ENCODE measurements at regions not wholly inside any gene's neighbourhood (a gene's known extent, or its start where the extent isn't known, plus 50 kb on each side); places are given as distances from the start of the nearest gene placed in this dataset.

GRCh38 chr3:116553355-116553754 lies 108.1 kb upstream of the LSAMP start:
- no peak for DNase-seq (ENCODE audit: low read depth)
- TF ChIP-seq CTCF (IDR thresholded peaks at IDR 0.05; ENCODE audit: control insufficient read depth, extremely low read depth, insufficient read depth) = no peak
- H3K4me3 ChIP-seq (ENCODE audit: low read depth, low read length) = no peak overlapping the region

GRCh38 chr3:116561529-116561928 lies 116.2 kb upstream of the LSAMP start:
- no peak for DNase-seq (ENCODE audit: low read depth)
- H3K4me3 ChIP-seq (ENCODE audit: low read depth, low read length) = no peak overlapping the region
- TF ChIP-seq CTCF (IDR thresholded peaks at IDR 0.05; ENCODE audit: control insufficient read depth, extremely low read depth, insufficient read depth) = no peak

- no peak overlapping the region for H3K4me3 ChIP-seq (ENCODE audit: low read depth, low read length)
- no peak for TF ChIP-seq CTCF (IDR thresholded peaks at IDR 0.05; ENCODE audit: control insufficient read depth, extremely low read depth, insufficient read depth)
- no peak for DNase-seq (ENCODE audit: low read depth)
Measured at GRCh38 chr3:116563351-116563750, 118.1 kb upstream of the LSAMP start.

DNA sequence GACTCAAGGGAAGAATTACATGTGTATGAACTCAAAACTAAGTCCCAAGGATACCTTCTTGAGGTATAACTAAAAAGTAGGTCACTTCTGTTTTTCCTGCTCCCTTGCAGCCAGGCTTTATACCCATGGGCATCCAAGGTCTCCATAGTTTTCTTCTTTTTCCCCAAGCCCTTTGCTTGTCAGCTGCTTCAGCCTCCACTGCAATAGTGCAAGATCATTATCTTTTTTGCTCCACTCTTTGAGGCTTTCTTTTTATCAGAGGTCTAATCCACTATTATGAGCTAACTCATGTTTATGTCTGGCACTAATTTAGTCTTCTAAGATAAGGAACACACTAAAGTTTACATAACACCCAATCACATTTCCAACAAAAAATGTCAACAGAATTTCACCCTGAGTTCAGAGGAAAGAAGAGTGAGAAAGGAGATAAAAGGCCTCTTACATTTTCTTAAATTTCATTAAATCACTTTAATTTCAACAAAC lies 121.2 kb upstream of the LSAMP start:
- no peak for TF ChIP-seq CTCF (IDR thresholded peaks at IDR 0.05; ENCODE audit: control insufficient read depth, extremely low read depth, insufficient read depth)
- no peak overlapping the region for H3K4me3 ChIP-seq (ENCODE audit: low read depth, low read length)
- DNase-seq (ENCODE audit: low read depth) = no peak

DNA sequence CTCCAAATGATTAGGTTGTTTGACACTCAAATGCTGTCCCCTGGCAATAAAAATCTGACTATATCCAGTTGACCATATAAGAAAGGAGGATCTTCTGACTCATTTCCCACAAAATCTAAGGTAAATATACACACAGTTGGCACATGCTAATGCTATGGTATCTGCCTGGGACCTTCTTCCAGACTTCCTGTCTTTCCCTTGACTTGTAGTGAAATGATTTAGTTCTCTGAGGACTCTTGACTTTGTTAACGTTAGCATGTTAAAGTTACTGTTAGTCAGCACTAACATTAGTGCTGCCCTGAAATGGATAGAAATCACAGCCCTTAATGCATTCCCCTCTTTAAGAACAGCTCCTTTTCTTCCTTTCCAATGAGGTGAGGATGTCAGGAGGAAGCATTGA lies 124.3 kb upstream of the LSAMP start:
- DNase-seq (ENCODE audit: low read depth) = no peak
- TF ChIP-seq CTCF (IDR thresholded peaks at IDR 0.05; ENCODE audit: control insufficient read depth, extremely low read depth, insufficient read depth) = no peak
- no peak overlapping the region for H3K4me3 ChIP-seq (ENCODE audit: low read depth, low read length)

DNA sequence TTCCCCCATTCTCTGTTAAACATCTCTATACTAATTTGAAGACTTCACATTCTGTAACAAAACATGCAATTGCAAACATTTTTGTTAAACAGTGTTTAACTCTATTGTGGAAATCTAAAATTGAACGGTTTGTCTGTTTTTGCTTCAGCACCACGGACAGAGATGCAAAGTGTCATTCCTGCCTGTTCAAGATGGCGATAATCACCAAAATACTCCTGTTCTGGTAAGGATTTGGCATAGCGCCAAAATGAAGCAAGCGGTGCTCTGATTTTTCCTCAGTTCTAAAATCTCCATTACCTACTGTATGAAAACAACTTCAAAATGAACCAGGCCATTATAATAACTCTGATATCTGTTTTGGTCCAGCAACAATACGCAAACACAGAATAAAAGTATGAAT lies 129.7 kb upstream of the TUSC7 start:
- no peak for TF ChIP-seq CTCF (IDR thresholded peaks at IDR 0.05; ENCODE audit: control insufficient read depth, extremely low read depth, insufficient read depth)
- DNase-seq (ENCODE audit: low read depth) = no peak
- no peak overlapping the region for H3K4me3 ChIP-seq (ENCODE audit: low read depth, low read length)

DNA sequence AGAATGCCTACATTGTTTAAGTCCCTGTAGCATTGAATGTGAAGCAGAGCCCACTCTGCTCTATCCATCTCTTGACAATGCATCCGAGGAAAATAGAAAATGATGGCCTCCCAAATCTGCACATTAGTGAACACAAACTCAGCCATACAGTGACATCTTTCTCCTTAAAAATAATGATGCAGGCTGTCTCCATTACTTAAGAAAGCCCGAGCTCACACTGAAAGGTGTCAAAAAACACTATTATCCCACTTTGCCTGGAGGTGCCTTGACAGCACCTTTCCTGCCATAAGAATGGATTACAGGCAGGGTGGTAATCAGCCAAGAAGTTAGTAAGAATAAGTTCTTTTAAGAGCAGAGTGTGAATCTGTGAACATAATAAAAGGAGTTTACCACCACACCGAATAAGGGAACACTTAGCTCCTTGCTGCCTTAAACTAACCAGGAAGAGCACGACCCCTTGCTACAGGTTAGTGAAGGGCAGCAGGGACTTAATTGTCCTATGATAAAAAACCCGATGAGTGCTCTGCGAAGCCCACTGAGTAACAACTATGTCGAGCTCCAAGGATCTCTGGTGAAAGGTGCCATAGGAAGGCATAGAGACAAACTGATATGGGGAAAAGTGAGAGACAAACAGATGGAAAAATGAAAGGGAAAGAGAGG lies 123.2 kb upstream of the TUSC7 start:
- DNase-seq (ENCODE audit: low read depth) = no peak
- no peak for TF ChIP-seq CTCF (IDR thresholded peaks at IDR 0.05; ENCODE audit: control insufficient read depth, extremely low read depth, insufficient read depth)
- no peak overlapping the region for H3K4me3 ChIP-seq (ENCODE audit: low read depth, low read length)

All from LNCaP clone FGC (cell line).